GM23248 (cell line): ENCODE measurements at regions not wholly inside any gene's neighbourhood (a gene's known extent, or its start where the extent isn't known, plus 50 kb on each side); places are given as distances from the start of the nearest gene placed in this dataset.
A peak's percentile ranks its signal among the peaks of the same experiment; 100 is the strongest.

Experiments
- DNase-seq: peaks from one replicate; pipeline ENCODE4 v3.0.0-alpha.2; 2015
- H2AFZ ChIP-seq: fragments of 200-600 bp; sonication (generic); 2 replicates; pipeline ENCODE4 v1.6.1; 2016; ENCODE audit warnings: antibody characterized with exemption
- H3F3A ChIP-seq: fragments of 200-600 bp; sonication (generic); 2 replicates; pipeline ENCODE4 v1.6.1; 2016; ENCODE audit warnings: mild to moderate bottlenecking, antibody characterized with exemption, mixed run types; ENCODE audit not compliant: insufficient read depth
- H3K27ac ChIP-seq: fragments of 200-600 bp; sonication (generic); 2 replicates; pipeline ENCODE4 v1.5.1; 2016; ENCODE audit warnings: mild to moderate bottlenecking
- H3K27me3 ChIP-seq: fragments of 200-600 bp; sonication (generic); replicated peaks from 2 replicates; pipeline ENCODE4 v1.6.1; 2016; ENCODE audit warnings: mild to moderate bottlenecking; ENCODE audit not compliant: insufficient read depth
- H3K36me3 ChIP-seq: fragments of 200-600 bp; sonication (generic); 2 replicates; pipeline ENCODE4 v1.6.1; 2016; ENCODE audit warnings: low read depth, mild to moderate bottlenecking
- H3K4me1 ChIP-seq: fragments of 200-600 bp; sonication (generic); 2 replicates; pipeline ENCODE4 v1.6.1; 2016; ENCODE audit warnings: mild to moderate bottlenecking; ENCODE audit not compliant: insufficient read depth
- H3K4me2 ChIP-seq: fragments of 200-600 bp; sonication (generic); one replicate; pipeline ENCODE4 v1.6.1; 2016; ENCODE audit warnings: mild to moderate bottlenecking; ENCODE audit not compliant: unreplicated experiment
- H3K4me3 ChIP-seq: fragments of 200-600 bp; sonication (generic); 2 replicates; pipeline ENCODE4 v1.5.1; 2016; ENCODE audit warnings: mild to moderate bottlenecking
- H3K79me2 ChIP-seq: fragments of 200-600 bp; sonication (generic); 2 replicates; pipeline ENCODE4 v1.6.1; 2016; ENCODE audit warnings: mild to moderate bottlenecking; ENCODE audit not compliant: insufficient read depth
- H3K9ac ChIP-seq: fragments of 200-600 bp; sonication (generic); 2 replicates; pipeline ENCODE4 v1.6.1; 2016; ENCODE audit warnings: mild to moderate bottlenecking
- H3K9me2 ChIP-seq: fragments of 200-600 bp; sonication (generic); 2 replicates; pipeline ENCODE4 v1.6.1; 2016; ENCODE audit warnings: mixed run types, mild to moderate bottlenecking, moderate library complexity; ENCODE audit not compliant: insufficient read depth
- H3K9me3 ChIP-seq: fragments of 200-600 bp; sonication (generic); one replicate; pipeline ENCODE4 v1.6.1; 2017; ENCODE audit warnings: low read depth
- H4K20me1 ChIP-seq: fragments of 200-600 bp; sonication (generic); 2 replicates; pipeline ENCODE4 v1.6.0; 2016; ENCODE audit not compliant: insufficient read depth
- EZH2 ChIP-seq: fragments of 200-600 bp; sonication (generic); IDR thresholded peaks from 2 replicates; pipeline ENCODE4 v1.6.1; 2018; ENCODE audit warnings: antibody characterized with exemption, mild to moderate bottlenecking; ENCODE audit not compliant: insufficient read depth, poor library complexity, severe bottlenecking
- EZH2phosphoT487 ChIP-seq: fragments of 200-600 bp; sonication (generic); IDR thresholded peaks from 2 replicates; pipeline ENCODE4 v1.6.1; 2018; ENCODE audit warnings: antibody characterized with exemption, moderate library complexity, mild to moderate bottlenecking, low read depth; ENCODE audit not compliant: insufficient read depth
- WGBS, 2 experiments: methylation state at CpG; one replicate each; pipeline ENCODE4 v1.1.6; 2015 to 2017; ENCODE audit warnings: low lambda C conversion rate in 2 of 2, low coverage in 1 of 2; ENCODE audit errors: missing lambda C conversion rate in 2 of 2; 5-methylcytosine and 5-hydroxymethylcytosine counted together
- in situ Hi-C: fragments of 300-500 bp; cut with MboI; formaldehyde crosslinking; loops from 2 replicates; pipeline ENCODE4 v1.15.0; 2020

DNA sequence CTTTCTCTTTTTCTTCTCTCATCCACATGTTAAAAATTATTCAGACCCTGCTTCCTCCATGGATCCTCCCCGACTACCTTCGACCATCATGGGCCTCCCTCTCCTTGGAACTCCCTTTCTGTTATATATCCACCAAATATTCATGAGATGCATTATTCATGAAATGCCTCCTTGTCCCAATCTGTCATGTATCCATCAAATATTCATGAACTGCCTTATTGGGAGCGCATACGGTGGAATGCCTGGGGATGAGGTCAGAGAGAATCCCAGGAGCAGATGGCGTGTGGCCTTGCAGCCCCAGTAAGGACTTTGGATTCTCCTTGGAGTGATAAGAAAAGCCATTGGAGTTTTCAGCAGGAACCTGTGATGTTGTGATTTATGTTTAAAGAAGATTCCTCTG lies 97.0 kb downstream of the NRN1 start:
- H3K36me3 ChIP-seq = no peaks in the 10 kb centered on the region
- H3K9me2 ChIP-seq = no peaks in the 10 kb centered on the region
- 94 to 95% methylated on average over 5 of the region's 5 CpGs for WGBS, 2 experiments
- H3K9me3 ChIP-seq = no peaks in the 10 kb centered on the region
- H3K9ac ChIP-seq = no peak overlapping the region
- no peaks in the 10 kb centered on the region for H3K27me3 ChIP-seq
- H3K4me3 ChIP-seq = no peak overlapping the region
- no peak overlapping the region for H3K27ac ChIP-seq
- no peaks in the 10 kb centered on the region for H4K20me1 ChIP-seq
- in situ Hi-C loops = no loop called here
- no peak overlapping the region for H3K4me2 ChIP-seq
- H3F3A ChIP-seq = peaks cover 8% of the 10 kb centered on the region
- H3K79me2 ChIP-seq = no peaks in the 10 kb centered on the region
- DNase-seq = no peak
- peaks cover 15% of the 10 kb centered on the region for H3K4me1 ChIP-seq
- TF ChIP-seq EZH2 = no peak
- TF ChIP-seq EZH2phosphoT487 = no peak
- no peak overlapping the region for H2AFZ ChIP-seq

GRCh38 chr6:5906842-5907241 lies 99.9 kb downstream of the NRN1 start:
- no peak overlapping the region for H2AFZ ChIP-seq
- no peak overlapping the region for H3K4me2 ChIP-seq
- H3K27ac ChIP-seq = no peak overlapping the region
- no peaks in the 10 kb centered on the region for H3K79me2 ChIP-seq
- H3K4me3 ChIP-seq = no peak overlapping the region
- H3K9ac ChIP-seq = no peak overlapping the region
- H3K9me2 ChIP-seq = no peaks in the 10 kb centered on the region
- H3F3A ChIP-seq = peaks cover 10% of the 10 kb centered on the region
- in situ Hi-C loops = no loop called here
- H3K36me3 ChIP-seq = no peaks in the 10 kb centered on the region
- no peaks in the 10 kb centered on the region for H3K27me3 ChIP-seq
- peaks cover 17% of the 10 kb centered on the region for H3K4me1 ChIP-seq
- no peaks in the 10 kb centered on the region for H4K20me1 ChIP-seq
- H3K9me3 ChIP-seq = no peaks in the 10 kb centered on the region
- no peak for DNase-seq
- no peak for TF ChIP-seq EZH2
- TF ChIP-seq EZH2phosphoT487 = no peak
- 92 to 100% methylated on average over 1 of the region's 1 CpG for WGBS, 2 experiments

- Histone ChIP-seq H3K9ac (peak overlapping the region; percentile 59), H3K9me2 (no peaks in the 10 kb centered on the region), H3K36me3 (no peaks in the 10 kb centered on the region), H3K27me3 (no peaks in the 10 kb centered on the region), H3K4me1 (peaks cover 17% of the 10 kb centered on the region), H3F3A (peaks cover 10% of the 10 kb centered on the region), H3K79me2 (no peaks in the 10 kb centered on the region), H2AFZ (peak overlapping the region; percentile 49), H3K27ac (peak overlapping the region; percentile 82), H4K20me1 (no peaks in the 10 kb centered on the region), H3K9me3 (no peaks in the 10 kb centered on the region), H3K4me3 (no peak overlapping the region), H3K4me2 (no peak overlapping the region)
- no peak for TF ChIP-seq EZH2phosphoT487
- no peak for TF ChIP-seq EZH2
- 100% methylated on average over 1 of the region's 1 CpG for WGBS, 2 experiments
- in situ Hi-C loops = no loop called here
- no peak for DNase-seq
Observed at GRCh38 chr6:5906340-5906670, 100.4 kb downstream of the NRN1 start.

DNA sequence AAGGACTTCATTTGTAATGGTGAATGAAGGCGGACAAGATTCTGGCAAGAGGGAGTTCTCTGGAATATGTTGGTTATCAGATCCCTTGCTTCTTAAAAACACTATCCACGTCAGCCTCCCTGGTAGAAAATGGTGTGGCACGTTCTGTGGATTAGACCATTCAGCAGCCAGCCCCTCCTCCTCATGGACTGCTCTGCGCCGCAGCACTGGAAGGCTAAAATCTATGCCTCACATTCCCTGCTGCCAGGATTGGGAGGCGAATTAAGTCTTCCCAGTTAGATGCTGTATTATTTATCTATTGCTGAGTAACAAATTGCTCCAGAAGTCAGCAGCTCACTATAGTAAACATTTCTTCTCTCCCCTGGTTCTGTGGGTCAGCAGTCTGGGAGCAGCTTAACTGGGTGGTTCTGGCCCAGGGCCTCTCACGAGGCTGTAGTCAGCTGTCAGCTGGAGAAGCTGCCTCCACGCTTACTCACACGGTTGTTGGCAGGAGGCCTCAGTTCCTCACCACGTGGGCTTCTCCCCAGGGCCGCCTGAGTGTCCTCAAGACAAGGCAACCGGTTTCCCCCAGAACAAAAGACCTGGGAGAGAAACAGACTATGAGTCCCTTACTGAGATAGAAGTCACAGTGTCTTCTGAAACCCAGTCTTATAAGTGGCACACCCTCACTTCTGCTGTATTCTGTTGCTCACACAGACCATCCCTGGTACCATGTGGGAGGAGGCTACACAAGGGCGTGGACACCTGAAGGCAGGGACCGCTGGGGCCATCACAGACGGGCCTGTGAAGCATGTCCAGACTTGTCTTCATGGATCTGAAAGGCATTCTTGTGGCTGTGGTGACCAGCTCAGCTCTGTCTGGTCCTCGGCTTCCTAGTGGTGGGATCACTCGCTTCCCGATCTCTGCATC lies 101.0 kb downstream of the NRN1 start:
- WGBS, 2 experiments = 21 to 23% methylated on average over 18 of the region's 18 CpGs
- Histone ChIP-seq H3K79me2 (no peaks in the 10 kb centered on the region), H3K9me3 (no peaks in the 10 kb centered on the region), H3K4me1 (peaks cover 17% of the 10 kb centered on the region), H3K9me2 (no peaks in the 10 kb centered on the region), H3K36me3 (no peaks in the 10 kb centered on the region), H3K27me3 (no peaks in the 10 kb centered on the region), H3K27ac (peak overlapping the region; percentile 82), H3F3A (peaks cover 10% of the 10 kb centered on the region), H3K4me3 (peak overlapping the region; percentile 28), H2AFZ (peak overlapping the region; percentile 49), H3K9ac (peak overlapping the region; percentile 59), H3K4me2 (peak overlapping the region; percentile 70), H4K20me1 (no peaks in the 10 kb centered on the region)
- DNase-seq = peak; percentile 99
- in situ Hi-C loops = no loop called here
- TF ChIP-seq EZH2phosphoT487 = no peak
- no peak for TF ChIP-seq EZH2
